ENCODE measurements at regions not wholly inside any gene's neighbourhood (a gene's known extent, or its start where the extent isn't known, plus 50 kb on each side); places are given as distances from the start of the nearest gene placed in this dataset.

- TF ChIP-seq CTCF (IDR thresholded peaks at IDR 0.05) (no peak), TCF7L2 (IDR thresholded peaks at IDR 0.05; ENCODE audit: low read depth, low read length) (no peak)
Measured at GRCh38 chr10:71059943-71060342, 152.4 kb upstream of the UNC5B start.

Data from Panc1 (cell line).